ENCODE measurements at regions not wholly inside any gene's neighbourhood (a gene's known extent, or its start where the extent isn't known, plus 50 kb on each side); places are given as distances from the start of the nearest gene placed in this dataset.

- Histone ChIP-seq H3K9me3 (ENCODE audit: severe bottlenecking) (no peaks in the 10 kb centered on the region), H3K27me3 (ENCODE audit: insufficient read depth, low read depth, severe bottlenecking) (no peaks in the 10 kb centered on the region), H3K36me3 (no peaks in the 10 kb centered on the region), H3K4me3 (ENCODE audit: low read depth, low read length) (no peak overlapping the region), H3K27ac (no peak overlapping the region)
- DNase-seq = no peak
- TF ChIP-seq CTCF (IDR thresholded peaks at IDR 0.05; ENCODE audit: low read depth, low read length) = no peak
Measured at GRCh38 chr22:22751043-22751603, 106.7 kb downstream of the GGTLC2 start.

GRCh38 chr22:22752199-22752555 lies 107.8 kb downstream of the GGTLC2 start:
- TF ChIP-seq CTCF (IDR thresholded peaks at IDR 0.05; ENCODE audit: low read depth, low read length) = no peak
- H3K4me3 ChIP-seq (ENCODE audit: low read depth, low read length) = no peak overlapping the region
- no peak for DNase-seq
- no peaks in the 10 kb centered on the region for H3K36me3 ChIP-seq
- no peaks in the 10 kb centered on the region for H3K27me3 ChIP-seq (ENCODE audit: insufficient read depth, low read depth, severe bottlenecking)
- H3K9me3 ChIP-seq (ENCODE audit: severe bottlenecking) = no peaks in the 10 kb centered on the region
- H3K27ac ChIP-seq = no peak overlapping the region

GRCh38 chr22:22752556-22753477 lies 108.4 kb downstream of the GGTLC2 start:
- no peak for TF ChIP-seq CTCF (IDR thresholded peaks at IDR 0.05; ENCODE audit: low read depth, low read length)
- no peak overlapping the region for H3K4me3 ChIP-seq (ENCODE audit: low read depth, low read length)
- DNase-seq = no peak
- no peaks in the 10 kb centered on the region for H3K27me3 ChIP-seq (ENCODE audit: insufficient read depth, low read depth, severe bottlenecking)
- H3K27ac ChIP-seq = no peak overlapping the region
- H3K9me3 ChIP-seq (ENCODE audit: severe bottlenecking) = no peaks in the 10 kb centered on the region
- H3K36me3 ChIP-seq = no peaks in the 10 kb centered on the region

- no peaks in the 10 kb centered on the region for H3K27me3 ChIP-seq (ENCODE audit: insufficient read depth, low read depth, severe bottlenecking)
- H3K36me3 ChIP-seq = no peaks in the 10 kb centered on the region
- no peaks in the 10 kb centered on the region for H3K9me3 ChIP-seq (ENCODE audit: severe bottlenecking)
- no peak overlapping the region for H3K27ac ChIP-seq
- TF ChIP-seq CTCF (IDR thresholded peaks at IDR 0.05; ENCODE audit: low read depth, low read length) = peak; percentile 87
- H3K4me3 ChIP-seq (ENCODE audit: low read depth, low read length) = no peak overlapping the region
- peak; percentile 84 for DNase-seq
Measured at GRCh38 chr22:22753526-22754267, 109.3 kb downstream of the GGTLC2 start.

- TF ChIP-seq CTCF (IDR thresholded peaks at IDR 0.05; ENCODE audit: low read depth, low read length) = no peak
- no peaks in the 10 kb centered on the region for H3K9me3 ChIP-seq (ENCODE audit: severe bottlenecking)
- no peak overlapping the region for H3K27ac ChIP-seq
- H3K4me3 ChIP-seq (ENCODE audit: low read depth, low read length) = no peak overlapping the region
- no peaks in the 10 kb centered on the region for H3K27me3 ChIP-seq (ENCODE audit: insufficient read depth, low read depth, severe bottlenecking)
- DNase-seq = no peak
- H3K36me3 ChIP-seq = no peaks in the 10 kb centered on the region
Measured at GRCh38 chr22:22754268-22754657, 109.8 kb downstream of the GGTLC2 start.
